ENCODE measurements at regions not wholly inside any gene's neighbourhood (a gene's known extent, or its start where the extent isn't known, plus 50 kb on each side); places are given as distances from the start of the nearest gene placed in this dataset.
"Not testable (repeated sequence)": the region's sequence is repeated elsewhere in the genome, so short reads cannot be mapped to it uniquely, and the experiment has no call there.

GRCh38 chr6:40148882-40149573 is 214.8 kb upstream of the MOCS1 start:
- no peak for TF ChIP-seq CTCF (IDR thresholded peaks at IDR 0.05)
- intact Hi-C loops (cut with DNase I), result no loop called here
- no peak for DNase-seq
- no peak overlapping the region for H3K9ac ChIP-seq (ENCODE audit: low read depth in 2 of 2, low read length in 2 of 2)
- no peaks in the 10 kb centered on the region for H3K9me3 ChIP-seq
- no peaks in the 10 kb centered on the region for H3K27me3 ChIP-seq
- H3K27ac ChIP-seq, result no peak overlapping the region
- H3K4me1 ChIP-seq, result no peaks in the 10 kb centered on the region
- no peak overlapping the region for H3K4me3 ChIP-seq
- H3K36me3 ChIP-seq, result no peaks in the 10 kb centered on the region

GRCh38 chr6:40146902-40147301 is 212.6 kb upstream of the MOCS1 start:
- Histone ChIP-seq H3K36me3 (no peaks in the 10 kb centered on the region), H3K27me3 (no peaks in the 10 kb centered on the region), H3K4me3 (no peak overlapping the region), H3K4me1 (no peaks in the 10 kb centered on the region), H3K9ac (ENCODE audit: low read depth in 2 of 2, low read length in 2 of 2) (no peak overlapping the region), H3K9me3 (no peaks in the 10 kb centered on the region), H3K27ac (no peak overlapping the region)
- DNase-seq, result no peak
- TF ChIP-seq CTCF (IDR thresholded peaks at IDR 0.05), result no peak
- intact Hi-C loops (cut with DNase I), result no loop called here

- H3K9me3 ChIP-seq, result no peaks in the 10 kb centered on the region
- peaks cover 4% of the 10 kb centered on the region for H3K4me1 ChIP-seq
- no peak for TF ChIP-seq CTCF (IDR thresholded peaks at IDR 0.05)
- H3K27me3 ChIP-seq, result no peaks in the 10 kb centered on the region
- no peaks in the 10 kb centered on the region for H3K36me3 ChIP-seq
- H3K4me3 ChIP-seq, result no peak overlapping the region
- no peak for DNase-seq
- H3K27ac ChIP-seq, result no peak overlapping the region
- H3K9ac ChIP-seq (ENCODE audit: low read depth in 2 of 2, low read length in 2 of 2), result no peak overlapping the region
- intact Hi-C loops (cut with DNase I), result no loop called here
Observed at GRCh38 chr6:40139447-40139846, 205.2 kb upstream of the MOCS1 start.

- H3K9ac ChIP-seq (ENCODE audit: low read depth in 2 of 2, low read length in 2 of 2), result no peak overlapping the region
- no peaks in the 10 kb centered on the region for H3K9me3 ChIP-seq
- intact Hi-C loops (cut with DNase I), result no loop called here
- H3K4me3 ChIP-seq, result no peak overlapping the region
- H3K27ac ChIP-seq, result no peak overlapping the region
- no peak for TF ChIP-seq CTCF (IDR thresholded peaks at IDR 0.05)
- H3K36me3 ChIP-seq, result no peaks in the 10 kb centered on the region
- H3K27me3 ChIP-seq, result no peaks in the 10 kb centered on the region
- H3K4me1 ChIP-seq, result peaks cover 4% of the 10 kb centered on the region
- peak; percentile 66 for DNase-seq
Observed at GRCh38 chr6:40138273-40138720, 204.0 kb upstream of the MOCS1 start.

- no peak overlapping the region for H3K27ac ChIP-seq
- H3K27me3 ChIP-seq, result no peaks in the 10 kb centered on the region
- H3K36me3 ChIP-seq, result no peaks in the 10 kb centered on the region
- no peaks in the 10 kb centered on the region for H3K9me3 ChIP-seq
- no peak overlapping the region for H3K9ac ChIP-seq (ENCODE audit: low read depth in 2 of 2, low read length in 2 of 2)
- H3K4me1 ChIP-seq, result peaks cover 4% of the 10 kb centered on the region
- intact Hi-C loops (cut with DNase I), result no loop called here
- no peak overlapping the region for H3K4me3 ChIP-seq
- peak; percentile 19 for DNase-seq
- no peak for TF ChIP-seq CTCF (IDR thresholded peaks at IDR 0.05)
Observed at GRCh38 chr6:40135491-40136072, 201.3 kb upstream of the MOCS1 start.

GRCh38 chr6:40133981-40134380 is 199.7 kb upstream of the MOCS1 start:
- H3K27me3 ChIP-seq; DNase-seq; H3K36me3 ChIP-seq; H3K4me1 ChIP-seq; intact Hi-C loops (cut with DNase I); H3K9ac ChIP-seq (ENCODE audit: low read depth in 2 of 2, low read length in 2 of 2); H3K27ac ChIP-seq; H3K9me3 ChIP-seq; H3K4me3 ChIP-seq: not testable (repeated sequence)
